ENCODE measurements at regions not wholly inside any gene's neighbourhood (a gene's known extent, or its start where the extent isn't known, plus 50 kb on each side); places are given as distances from the start of the nearest gene placed in this dataset.

GRCh38 chr14:81818271-81818670 lies 284.6 kb upstream of the SEL1L start:
- no peak for TF ChIP-seq POLR2A (IDR thresholded peaks at IDR 0.05; ENCODE audit: low read length)
- no peak for TF ChIP-seq GATA1 (IDR thresholded peaks at IDR 0.05; ENCODE audit: low read depth, low read length)

Measured in erythroblast (primary cell).